Stimulated activated CD4-positive, alpha-beta T cell treated with anti-CD3 and anti-CD28 coated beads, Interleukin-4, amount 100 ng/mL, for 48 hours (primary cell): ENCODE measurements at regions not wholly inside any gene's neighbourhood (a gene's known extent, or its start where the extent isn't known, plus 50 kb on each side); places are given as distances from the start of the nearest gene placed in this dataset.
"Not testable (repeated sequence)": the region's sequence is repeated elsewhere in the genome, so short reads cannot be mapped to it uniquely, and the experiment has no call there.

ENCODE experiments used
- DNase-seq, 2 donors: peaks; one replicate each; pipeline ENCODE4 v3.0.0-alpha.2; 2020; ENCODE audit warnings: low read depth in 2 of 2

DNA sequence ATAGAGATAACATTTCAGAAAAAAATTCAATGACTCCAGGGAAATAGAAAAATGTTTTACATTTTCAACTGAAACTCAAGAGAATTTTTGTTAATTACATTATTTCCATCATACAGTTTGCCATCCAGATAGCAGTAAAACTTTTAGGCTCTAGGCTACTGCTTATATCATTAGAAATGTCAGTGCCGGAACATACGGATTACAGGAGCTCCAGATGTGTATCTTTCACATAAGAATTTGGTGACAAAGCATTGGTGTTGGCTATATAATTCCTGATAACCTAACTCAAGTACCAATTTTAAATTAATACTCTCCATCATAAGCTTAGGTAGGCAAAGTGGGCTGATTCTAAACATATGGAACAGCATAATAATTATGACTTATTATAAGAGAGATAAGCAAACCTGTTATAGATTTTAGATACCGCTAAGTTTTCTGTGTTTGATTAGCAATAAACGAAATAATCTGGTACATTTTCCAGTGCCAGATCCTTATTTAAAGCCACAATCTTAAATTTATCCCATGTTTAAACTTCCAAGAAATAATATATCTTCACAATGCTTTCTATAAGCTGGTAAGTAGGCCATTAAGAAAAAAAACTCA lies 637.9 kb downstream of the NXPH1 start:
- no peak for DNase-seq

DNA sequence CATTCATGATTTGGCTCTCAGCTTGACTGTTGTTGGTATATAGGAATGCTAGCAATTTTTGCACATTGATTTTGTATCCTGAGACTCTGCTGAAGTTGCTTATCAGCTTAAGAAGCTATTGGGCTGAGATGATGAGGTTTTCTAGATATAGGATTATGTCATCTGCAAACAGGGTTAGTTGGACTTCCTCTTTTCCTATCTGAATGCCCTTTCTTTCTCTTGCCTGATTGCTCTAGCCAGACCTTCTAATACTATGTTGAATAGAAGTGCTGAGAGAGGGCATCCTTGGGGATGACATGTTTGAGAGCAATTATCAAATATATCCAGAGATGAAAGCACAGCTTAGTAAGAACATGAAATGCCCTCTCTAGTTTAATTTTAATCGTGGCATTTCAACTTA lies 642.4 kb downstream of the NXPH1 start:
- DNase-seq, result not testable (repeated sequence)

DNA sequence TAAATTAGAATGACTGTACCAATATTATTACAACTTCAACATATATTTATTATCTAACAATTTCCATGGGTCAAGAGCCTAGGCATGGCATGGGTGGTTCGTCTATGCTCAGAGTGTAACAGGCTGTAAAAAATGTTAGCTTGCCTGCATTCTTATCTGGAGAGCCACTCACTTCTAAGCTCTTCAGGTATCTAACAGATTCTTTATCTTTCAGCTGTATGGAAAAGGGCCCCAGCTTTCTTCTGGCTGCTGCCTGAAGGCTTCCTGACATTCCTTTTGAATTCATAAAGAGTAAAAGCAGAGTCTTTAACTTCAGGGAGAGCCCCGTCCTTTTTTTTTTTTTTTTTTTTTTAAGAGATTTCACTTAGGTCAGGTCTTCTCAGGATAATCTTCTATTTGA lies 648.8 kb downstream of the NXPH1 start:
- no peak for DNase-seq

DNA sequence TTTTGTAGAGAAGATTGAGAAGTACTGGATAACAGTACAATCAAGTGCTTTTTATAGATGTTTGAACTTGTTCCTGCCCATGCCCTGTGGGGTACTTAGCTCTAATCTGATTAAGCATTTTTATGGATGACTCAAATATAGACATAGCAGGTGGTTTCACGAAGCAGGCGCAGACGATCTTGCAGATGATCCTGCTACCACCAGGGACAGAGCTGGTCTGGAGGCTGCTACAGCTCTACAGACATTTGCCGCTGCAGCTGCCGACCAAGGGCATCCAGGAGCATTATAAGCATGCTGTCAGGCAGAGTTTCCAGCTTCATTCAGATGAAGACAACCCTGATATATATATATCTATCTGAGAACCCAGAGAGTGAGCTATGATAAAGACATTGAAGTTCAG lies 650.4 kb downstream of the NXPH1 start:
- no peak for DNase-seq

DNA sequence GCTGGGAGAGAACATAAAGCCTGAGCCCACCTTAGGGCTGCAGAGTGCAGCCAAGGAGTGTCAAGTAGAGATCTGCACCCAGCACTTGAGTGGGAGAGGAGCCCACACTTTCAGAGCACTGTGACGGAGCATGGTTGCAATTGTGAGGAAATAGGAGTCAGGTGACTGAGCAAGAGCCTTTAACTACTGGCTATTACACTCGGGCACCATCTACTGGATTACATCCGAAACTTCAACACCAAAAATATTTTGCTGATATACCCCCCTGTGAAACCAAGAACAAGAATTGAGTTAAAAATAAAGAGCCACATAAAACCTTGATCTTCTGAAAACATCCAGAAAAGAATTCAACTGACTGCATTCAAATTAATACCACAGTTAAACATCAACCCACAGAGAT lies 657.9 kb downstream of the NXPH1 start:
- DNase-seq, result no peak

DNA sequence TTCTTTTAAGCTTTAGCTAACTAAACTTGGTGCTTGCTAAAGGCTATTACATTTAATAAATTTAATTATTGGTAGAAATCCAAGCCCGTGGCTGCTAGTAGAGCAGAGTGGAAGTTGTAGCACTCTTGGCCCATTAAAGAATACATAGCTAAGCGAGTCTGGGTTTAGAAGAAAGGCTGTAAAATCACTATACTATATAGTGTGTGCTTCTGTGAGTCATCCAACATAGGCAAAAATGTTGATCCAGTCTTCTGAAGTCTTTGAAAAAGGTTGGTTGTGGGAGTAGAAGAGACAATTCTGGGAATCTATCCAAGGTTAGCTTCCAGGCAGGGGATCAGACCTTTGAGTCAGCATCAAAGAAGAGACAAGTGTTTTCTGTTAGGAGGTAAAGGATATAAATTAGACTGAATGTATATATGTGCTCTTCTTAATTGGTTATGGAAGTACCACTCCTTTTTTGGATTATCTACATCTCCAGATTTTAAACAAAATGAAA lies 664.2 kb downstream of the NXPH1 start:
- DNase-seq, result no peak

DNA sequence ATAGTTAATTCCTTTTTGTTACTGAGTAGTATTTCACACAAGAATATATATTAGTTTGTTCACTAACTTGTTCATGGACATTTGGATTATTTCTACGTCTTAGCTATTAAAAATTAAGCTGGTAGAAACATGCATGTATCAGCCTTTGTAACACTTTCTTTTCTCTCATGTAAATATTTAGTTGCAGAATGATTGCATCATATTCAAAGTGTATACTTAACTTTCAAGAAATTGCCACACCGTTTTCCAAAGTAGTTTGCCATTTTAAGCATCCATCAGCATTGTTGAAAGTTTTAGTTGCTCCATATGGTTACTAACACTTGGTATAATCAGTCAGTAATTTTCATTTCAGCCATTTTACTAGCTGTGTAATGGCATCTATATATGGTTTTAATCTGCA lies 666.9 kb downstream of the NXPH1 start:
- DNase-seq, result no peak

DNA sequence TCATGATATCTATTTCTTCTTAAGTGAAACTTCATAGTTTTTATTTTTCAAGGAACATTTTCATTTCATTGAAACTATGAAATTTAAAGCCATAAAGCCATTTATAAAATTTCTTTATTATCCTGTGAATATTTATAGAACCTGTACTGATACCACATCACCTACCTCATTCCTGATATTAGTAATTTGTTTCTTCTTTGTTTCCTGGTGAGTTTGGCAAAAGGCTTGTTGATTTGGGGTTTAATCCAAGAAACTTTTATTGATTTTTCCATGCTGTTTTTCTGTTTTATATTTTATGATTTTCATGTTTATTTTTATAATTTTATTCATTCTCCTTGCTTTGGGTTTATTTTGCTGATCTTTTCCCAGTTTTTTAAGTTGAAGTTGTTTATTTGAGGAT lies 669.4 kb downstream of the NXPH1 start:
- DNase-seq, result no peak

DNA sequence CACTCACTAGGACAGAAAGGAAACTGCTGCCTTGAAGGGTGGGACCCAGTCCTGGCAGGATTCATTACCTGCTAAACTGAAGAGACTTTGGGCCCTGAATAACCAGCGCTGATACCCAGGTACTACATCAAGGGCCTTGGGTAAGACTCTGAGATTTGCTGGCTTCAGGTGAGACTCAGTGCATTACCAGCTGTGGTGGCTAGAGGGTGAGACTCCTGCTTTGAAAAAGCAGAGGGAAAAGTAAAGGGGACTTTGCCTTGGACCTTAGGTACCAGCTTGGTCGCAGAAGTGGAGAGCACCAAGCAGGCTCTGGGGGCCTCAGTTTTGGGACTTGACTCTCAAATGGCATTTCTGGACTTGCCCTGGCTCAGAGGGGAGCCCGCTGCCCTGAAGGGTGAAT lies 673.3 kb downstream of the NXPH1 start:
- DNase-seq, result no peak

DNA sequence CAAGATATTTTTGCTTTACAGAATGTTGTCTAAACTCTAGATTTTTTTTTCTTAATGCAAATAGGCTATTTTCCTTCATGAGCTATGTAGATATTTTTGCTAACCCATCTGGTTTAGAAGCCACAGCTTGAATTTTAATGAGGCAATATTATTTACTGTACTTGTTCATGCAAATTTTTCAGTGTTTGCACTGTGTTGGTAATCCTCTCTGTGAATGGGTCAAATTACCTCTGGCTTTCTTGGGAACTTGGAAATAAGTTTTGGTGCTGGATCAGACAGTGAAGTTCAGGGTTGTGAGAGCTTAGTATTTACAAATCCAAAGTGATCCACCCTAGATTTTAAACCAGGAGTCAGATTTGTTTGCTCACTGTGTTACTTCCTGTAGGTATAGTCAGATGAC lies 686.9 kb downstream of the NXPH1 start:
- no peak for DNase-seq

DNA sequence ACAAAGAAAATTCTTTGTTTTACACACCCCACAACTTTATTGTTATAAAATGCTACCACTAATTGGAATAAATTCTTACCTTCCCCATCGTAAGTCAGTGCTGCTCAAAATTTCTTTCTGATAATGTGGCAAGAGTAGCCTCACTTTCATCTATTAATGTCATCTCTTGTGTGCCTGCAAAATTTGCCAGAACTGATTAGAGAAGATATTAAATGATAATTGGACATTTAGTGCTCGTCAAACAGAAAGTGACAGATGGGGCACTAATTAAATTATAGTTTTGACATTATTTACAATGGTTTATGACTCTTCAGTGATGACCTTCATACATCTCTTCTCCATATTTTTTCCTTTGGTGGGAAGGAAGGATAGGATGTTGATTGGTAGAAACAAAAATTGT lies 690.9 kb downstream of the NXPH1 start:
- no peak for DNase-seq

DNA sequence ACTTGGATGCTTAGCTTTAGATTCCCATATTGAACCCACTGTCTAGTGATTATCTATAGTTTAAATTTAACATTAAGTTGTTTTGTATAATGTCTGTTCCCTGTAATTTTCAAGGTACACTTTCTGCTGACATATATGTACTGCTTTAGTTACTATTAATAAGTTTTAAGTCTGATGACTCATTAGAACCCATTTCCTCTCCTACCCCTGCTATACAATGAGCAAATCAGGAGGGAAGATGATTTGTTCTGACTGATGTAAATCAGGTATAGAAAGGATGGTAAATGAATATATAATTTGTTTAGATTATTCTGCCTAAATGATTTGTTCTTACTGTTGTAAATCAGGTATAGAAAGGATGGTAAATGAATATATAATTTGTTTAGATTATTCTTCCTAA lies 691.8 kb downstream of the NXPH1 start:
- no peak for DNase-seq

DNA sequence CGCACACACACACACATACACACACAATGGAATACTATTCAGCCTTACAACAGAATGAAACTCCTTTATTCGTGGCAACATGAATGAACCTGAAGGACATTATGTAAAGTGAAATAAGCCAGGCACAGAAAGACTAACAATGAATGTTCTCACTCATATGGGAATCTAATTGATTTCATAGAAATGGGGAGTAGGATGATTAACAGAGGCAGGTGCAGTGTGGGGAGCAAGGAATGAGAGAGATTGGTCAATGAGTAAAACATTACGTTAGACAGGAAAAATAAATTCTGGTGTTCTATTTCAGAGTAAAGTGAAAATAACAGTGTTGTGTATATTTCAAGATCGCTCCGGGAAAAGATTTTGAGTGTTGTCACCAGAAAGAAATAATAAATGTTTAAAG lies 694.5 kb downstream of the NXPH1 start:
- DNase-seq, result no peak

DNA sequence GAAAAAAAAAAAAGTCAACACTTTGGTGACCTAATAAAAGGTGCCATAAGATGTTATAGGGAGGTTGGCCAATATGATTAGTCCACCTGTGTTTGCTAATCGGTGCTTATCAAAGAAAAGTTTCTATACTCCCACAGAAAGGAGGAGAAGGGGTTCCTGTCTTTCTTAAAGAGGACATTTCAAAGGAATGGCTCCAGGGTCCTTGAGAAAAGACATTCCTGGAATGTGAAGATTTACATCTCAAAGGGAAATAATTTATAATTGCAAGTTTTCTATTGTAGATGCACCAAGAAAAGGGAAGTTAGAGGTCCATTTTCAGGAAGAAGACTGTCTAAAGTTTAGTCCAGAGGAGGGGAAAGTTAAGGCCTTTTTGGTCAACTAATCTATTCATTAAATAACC lies 715.3 kb downstream of the NXPH1 start:
- DNase-seq, result no peak

DNA sequence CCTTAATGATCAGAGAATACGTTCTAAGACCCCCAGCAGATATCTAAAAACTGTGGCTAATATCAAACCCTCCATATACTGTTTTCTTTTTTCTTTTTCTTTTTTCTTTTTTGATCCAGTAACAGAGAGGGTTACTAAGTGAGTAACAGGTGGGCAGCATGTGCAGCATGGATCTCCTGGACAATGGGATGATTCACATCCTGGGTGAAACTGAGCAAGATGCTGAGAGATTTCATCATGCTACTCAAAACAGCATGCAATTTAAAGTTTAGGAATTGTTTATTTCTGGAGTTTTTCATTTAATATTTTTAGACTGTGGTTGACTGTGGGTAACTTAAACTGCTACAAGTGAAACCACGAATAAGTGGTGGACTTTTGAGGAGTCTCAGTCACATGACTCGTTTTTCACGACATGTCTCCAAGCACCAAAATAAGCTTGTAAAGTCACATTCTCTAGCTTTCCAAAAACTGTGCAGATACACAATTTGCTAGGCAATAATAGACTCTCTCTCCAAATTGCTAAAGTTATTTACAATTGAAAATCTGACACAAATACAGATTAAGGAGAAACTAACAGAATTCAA lies 716.2 kb downstream of the NXPH1 start:
- no peak for DNase-seq

DNA sequence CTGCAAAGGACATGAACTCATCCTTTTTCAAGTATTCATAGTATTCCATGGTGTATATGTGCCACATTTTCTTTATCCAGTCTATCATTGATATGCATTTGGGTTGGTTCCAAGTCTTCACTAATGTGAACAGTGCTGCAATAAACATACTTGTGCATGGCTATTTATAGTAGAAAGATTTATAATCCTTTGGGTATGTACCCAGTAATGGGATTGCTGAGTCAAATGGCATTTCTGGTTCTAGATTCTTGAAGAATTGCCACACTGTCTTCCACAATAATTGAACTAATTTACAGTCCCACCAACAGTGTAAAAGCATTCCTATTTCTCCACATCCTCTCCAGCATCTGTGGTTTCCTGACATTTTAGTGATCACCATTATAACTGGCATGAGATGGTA lies 730.3 kb downstream of the NXPH1 start:
- not testable (repeated sequence) for DNase-seq

DNA sequence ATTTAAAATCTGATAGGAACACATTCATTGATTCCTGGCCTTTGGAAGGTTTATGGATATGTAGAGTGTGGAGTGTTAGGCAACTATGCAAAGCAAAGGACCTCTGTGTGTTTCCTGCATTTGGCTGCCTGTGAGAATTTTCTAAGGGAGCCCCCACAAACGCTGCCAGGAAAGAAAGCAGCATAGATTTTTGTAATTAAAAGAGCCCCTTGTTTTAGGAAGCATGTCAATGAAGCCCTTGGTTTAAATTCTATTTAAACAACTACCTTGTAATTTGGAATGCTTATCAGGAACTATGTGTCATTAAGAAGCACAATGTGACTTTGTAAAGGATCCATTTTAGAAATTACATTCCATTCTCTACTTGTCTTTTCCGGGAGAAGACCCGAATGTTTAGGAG lies 742.5 kb downstream of the NXPH1 start:
- DNase-seq, result no peak

DNA sequence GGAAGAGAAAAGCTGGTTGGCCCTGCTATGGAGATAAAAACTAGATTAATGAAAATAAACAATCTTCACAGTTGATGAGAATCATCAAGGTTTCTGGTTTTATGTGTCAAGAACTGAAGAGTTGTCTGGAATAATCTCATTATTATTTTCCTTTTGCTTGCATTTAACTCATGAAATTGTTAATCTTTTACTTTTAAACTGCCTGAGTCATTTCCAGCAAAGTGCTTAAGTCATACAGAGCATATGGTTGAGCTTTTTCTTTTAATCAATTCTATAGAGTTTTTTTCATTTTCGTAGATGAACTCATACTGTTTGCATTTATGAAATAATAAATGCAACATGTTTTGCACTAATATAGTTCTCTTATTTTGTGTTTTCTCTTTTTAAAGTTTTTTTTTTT lies 747.9 kb downstream of the NXPH1 start:
- DNase-seq, result no peak

DNA sequence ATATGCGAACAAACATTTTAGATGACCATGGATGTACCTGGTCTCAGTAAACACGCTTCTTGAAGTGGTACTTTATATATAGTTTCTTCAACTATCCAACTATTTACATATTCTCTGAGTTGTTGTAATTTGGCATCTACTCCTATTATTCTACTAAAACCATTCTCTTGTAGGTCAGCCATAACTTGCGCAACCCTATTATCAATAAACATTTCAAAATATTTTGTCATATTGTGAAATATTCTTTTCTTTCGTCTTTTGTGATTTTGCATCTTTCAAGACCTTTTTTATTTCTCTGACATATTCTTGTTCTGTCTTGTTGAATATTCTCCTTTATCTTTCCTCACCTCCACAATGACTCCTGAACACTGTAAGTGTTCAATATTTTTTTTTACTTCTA lies 753.3 kb downstream of the NXPH1 start:
- no peak for DNase-seq

DNA sequence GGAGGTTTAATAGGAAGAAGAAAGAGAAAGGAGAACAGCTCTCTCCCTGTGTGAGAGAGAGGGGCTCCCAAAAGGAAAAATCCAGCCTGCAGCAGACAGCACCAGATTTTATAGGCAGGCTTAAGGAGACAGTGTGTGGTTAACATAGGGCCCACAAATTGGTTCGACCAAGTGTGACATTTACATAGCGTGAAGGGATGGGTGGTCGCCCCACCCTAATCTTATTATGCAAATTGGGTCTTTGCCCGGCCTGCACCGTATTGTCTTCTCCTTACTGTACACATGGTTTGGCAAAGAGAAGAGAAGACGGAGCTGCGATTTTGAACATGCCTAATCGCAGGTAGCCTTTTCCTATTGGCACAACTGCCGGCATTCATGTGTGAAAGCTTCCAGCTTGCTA lies 756.3 kb downstream of the NXPH1 start:
- no peak for DNase-seq

DNA sequence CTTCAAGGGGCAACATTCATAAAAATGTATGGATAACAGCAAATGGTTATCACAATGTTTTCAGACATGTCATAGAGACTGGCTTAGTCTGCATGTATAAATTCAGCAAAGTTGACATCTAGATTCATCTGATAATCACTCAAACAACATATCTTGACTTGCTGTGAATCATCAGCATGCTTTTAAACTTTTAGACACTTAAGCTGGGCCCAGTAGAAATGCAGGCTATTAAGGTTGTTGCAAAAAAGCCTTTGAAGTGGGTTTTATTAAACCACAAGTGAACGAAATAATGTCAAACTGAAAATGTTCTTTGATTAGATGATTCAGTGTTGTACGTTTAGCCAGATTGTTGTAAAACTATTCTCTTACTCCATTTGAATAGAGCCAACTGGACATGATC lies 759.6 kb downstream of the NXPH1 start:
- DNase-seq, result no peak

DNA sequence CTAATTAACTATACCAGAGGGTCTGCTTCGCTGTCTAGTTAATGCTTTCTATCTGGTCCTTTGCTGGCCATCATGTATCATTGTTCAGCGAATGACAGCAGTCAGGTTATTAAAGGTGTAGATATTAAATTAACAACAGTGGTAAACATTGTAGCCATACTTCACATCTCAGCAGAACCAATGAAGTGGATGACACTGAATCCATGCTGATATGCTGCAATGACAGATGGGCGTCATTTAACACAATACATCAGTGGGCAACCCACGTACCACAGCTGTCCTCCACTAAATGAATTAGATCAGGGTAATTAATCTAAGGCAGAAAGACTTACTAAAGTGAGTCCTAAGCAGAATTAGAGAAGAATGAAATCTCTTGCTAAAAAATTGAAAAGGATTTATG lies 767.2 kb downstream of the NXPH1 start:
- no peak for DNase-seq

DNA sequence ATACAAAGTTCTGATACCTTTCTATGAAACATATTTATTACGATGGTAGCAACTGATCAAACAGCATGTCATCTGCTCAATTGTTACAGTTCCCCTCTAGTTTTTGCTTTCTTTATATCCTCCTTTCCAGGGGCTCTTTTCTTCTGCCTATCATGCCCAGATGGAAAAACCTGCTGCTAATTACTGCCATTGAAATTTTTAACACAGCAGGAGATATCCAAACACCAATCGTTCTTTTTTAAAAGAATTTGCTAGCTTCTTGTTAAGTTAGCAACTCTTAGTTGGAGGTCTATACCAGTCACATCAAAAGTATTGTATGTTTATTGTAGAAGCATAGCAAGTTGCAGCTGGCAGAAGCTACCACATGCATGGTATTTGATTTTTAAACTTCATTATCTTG lies 768.5 kb downstream of the NXPH1 start:
- no peak for DNase-seq

DNA sequence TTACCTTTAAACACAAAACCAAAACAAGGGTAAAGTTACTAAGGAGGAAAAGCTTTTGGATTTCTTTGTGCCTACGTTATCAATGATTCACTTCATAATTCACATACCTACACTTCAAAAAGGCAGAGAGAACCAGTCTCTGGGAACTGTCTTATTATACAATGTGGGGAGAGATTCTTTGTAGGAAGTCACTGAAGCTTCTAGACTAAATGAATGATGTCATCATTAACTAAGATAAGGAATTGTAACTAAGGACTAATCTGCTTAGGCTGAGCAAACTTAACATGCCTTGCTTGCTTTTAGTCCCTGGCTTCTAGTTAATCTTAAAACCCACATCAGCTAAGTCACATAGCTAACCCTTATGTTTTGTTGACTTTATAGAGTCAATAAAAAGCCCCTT lies 771.2 kb downstream of the NXPH1 start:
- DNase-seq, result no peak
